Ascending aorta (tissue), 2 donors: ENCODE measurements at regions not wholly inside any gene's neighbourhood (a gene's known extent, or its start where the extent isn't known, plus 50 kb on each side); places are given as distances from the start of the nearest gene placed in this dataset.
"Not testable (repeated sequence)": the region's sequence is repeated elsewhere in the genome, so short reads cannot be mapped to it uniquely, and the experiment has no call there.

Experiments used
- DNase-seq, 2 donors: peaks; one replicate each; pipeline ENCODE4 v3.0.0-alpha.2; 2019; ENCODE audit warnings: low spot score in 2 of 2
- H3K27ac ChIP-seq, 2 donors: fragments of 200-600 bp; sonication (generic); one replicate each; pipeline ENCODE4 v1.5.1; 2016 to 2017; ENCODE audit warnings: mild to moderate bottlenecking in 1 of 2
- H3K27me3 ChIP-seq: fragments of 200-600 bp; sonication (generic); one replicate; pipeline ENCODE4 v1.5.1; 2017
- H3K36me3 ChIP-seq, 2 donors: fragments of 200-600 bp; sonication (generic); one replicate each; pipeline ENCODE4 v1.5.1; 2016
- H3K4me1 ChIP-seq, 2 donors: fragments of 200-600 bp; sonication (generic); one replicate each; pipeline ENCODE4 v1.5.1; 2016 to 2017; ENCODE audit warnings: mild to moderate bottlenecking in 1 of 2
- H3K4me3 ChIP-seq, 2 donors: fragments of 200-600 bp; sonication (generic); one replicate each; pipeline ENCODE4 v1.5.1; 2016 to 2017; ENCODE audit warnings: mild to moderate bottlenecking in 1 of 2
- H3K9me3 ChIP-seq, 2 donors: fragments of 200-600 bp; sonication (generic); one replicate each; pipeline ENCODE4 v1.5.1; 2016
- intact Hi-C: fragments of 100-400 bp; cut with DNase I; formaldehyde crosslinking; loops from one replicate; pipeline ENCODE4 v1.15.1; 2023
- TF ChIP-seq, protein P1 (sequence below), 3 experiments: fragments of 200-600 bp in 2 of 3; fragments of 450-650 bp in 1 of 3; sonication (generic) in 2 of 3; IDR thresholded peaks; one replicate each; pipeline ENCODE4 v1.5.1; 2016 to 2019; ENCODE audit warnings: antibody characterized with exemption in 3 of 3, mild to moderate bottlenecking in 1 of 3, moderate library complexity in 1 of 3

DNA sequence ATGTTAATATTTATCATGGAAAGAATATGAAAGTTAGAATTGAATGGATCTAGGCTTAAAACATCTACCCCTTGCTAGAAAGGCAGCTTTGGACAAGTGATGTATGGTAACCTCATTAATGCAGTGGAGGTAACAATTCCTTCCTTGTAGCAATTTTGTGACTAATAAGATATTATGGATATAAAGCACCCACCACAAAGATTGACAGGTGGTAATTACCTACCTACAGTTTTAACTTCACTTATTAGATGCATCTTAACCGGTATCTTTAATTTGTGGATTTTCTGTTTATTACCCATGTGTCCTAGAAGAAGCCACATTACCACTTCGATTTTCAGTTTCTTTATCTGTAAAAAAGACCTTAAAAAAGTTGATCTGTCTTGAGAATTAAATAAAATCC, 367.0 kb downstream of the DSC3 start:
- no peaks in the 10 kb centered on the region for H3K4me1 ChIP-seq
- H3K9me3 ChIP-seq, result no peaks in the 10 kb centered on the region
- H3K27me3 ChIP-seq, result no peaks in the 10 kb centered on the region
- H3K36me3 ChIP-seq, result no peaks in the 10 kb centered on the region
- TF ChIP-seq, protein P1, sequence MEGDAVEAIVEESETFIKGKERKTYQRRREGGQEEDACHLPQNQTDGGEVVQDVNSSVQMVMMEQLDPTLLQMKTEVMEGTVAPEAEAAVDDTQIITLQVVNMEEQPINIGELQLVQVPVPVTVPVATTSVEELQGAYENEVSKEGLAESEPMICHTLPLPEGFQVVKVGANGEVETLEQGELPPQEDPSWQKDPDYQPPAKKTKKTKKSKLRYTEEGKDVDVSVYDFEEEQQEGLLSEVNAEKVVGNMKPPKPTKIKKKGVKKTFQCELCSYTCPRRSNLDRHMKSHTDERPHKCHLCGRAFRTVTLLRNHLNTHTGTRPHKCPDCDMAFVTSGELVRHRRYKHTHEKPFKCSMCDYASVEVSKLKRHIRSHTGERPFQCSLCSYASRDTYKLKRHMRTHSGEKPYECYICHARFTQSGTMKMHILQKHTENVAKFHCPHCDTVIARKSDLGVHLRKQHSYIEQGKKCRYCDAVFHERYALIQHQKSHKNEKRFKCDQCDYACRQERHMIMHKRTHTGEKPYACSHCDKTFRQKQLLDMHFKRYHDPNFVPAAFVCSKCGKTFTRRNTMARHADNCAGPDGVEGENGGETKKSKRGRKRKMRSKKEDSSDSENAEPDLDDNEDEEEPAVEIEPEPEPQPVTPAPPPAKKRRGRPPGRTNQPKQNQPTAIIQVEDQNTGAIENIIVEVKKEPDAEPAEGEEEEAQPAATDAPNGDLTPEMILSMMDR (IDR thresholded peaks at IDR 0.05), result no peak
- intact Hi-C loops, result no loop called here
- H3K4me3 ChIP-seq, result no peak overlapping the region
- H3K27ac ChIP-seq, result no peak overlapping the region
- DNase-seq, result no peak

DNA sequence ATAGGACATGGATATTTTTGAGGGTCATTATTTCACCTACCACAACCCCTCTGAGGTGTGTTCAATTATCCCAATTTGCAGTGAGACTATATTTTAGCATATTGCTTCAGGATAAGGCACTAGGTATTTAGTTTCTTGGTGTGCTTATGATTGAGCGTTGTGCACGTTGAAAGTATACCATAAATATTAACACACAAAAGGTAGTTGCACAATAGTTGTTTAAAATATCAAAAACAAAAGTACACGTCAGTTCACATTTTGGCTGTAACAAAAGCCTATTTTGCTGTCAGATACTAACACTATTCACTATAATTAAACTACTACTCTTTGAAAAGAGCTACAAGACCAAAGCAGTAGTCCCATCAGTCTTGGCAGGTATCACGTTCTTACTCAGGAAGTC, 367.5 kb downstream of the DSC3 start:
- no peaks in the 10 kb centered on the region for H3K36me3 ChIP-seq
- no peaks in the 10 kb centered on the region for H3K4me1 ChIP-seq
- no peak overlapping the region for H3K27ac ChIP-seq
- intact Hi-C loops, result no loop called here
- H3K27me3 ChIP-seq, result no peaks in the 10 kb centered on the region
- no peaks in the 10 kb centered on the region for H3K9me3 ChIP-seq
- H3K4me3 ChIP-seq, result no peak overlapping the region
- DNase-seq, result no peak
- TF ChIP-seq, protein P1 (IDR thresholded peaks at IDR 0.05), result no peak

DNA sequence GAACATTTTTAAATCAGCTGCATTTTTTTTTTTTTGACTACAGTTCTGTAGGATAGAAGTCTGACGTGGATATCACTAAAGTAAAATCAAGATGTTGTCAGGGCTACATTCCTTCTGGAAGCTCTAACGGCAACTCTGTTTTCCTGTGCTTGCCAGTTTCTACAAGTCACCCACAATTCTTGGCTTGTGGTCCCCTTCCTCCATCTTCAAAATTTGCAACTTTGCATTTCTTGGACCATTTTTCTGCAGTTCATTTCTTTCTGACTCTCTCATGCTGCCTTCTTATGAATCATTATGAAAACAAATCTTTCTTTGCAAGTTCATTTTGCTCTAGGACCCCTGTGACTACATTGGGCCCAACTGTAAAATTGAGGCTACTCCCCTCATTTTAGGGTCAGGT, 367.9 kb downstream of the DSC3 start:
- no peaks in the 10 kb centered on the region for H3K9me3 ChIP-seq
- H3K27me3 ChIP-seq, result no peaks in the 10 kb centered on the region
- TF ChIP-seq, protein P1 (IDR thresholded peaks at IDR 0.05), result no peak
- H3K4me3 ChIP-seq, result no peak overlapping the region
- no peaks in the 10 kb centered on the region for H3K4me1 ChIP-seq
- H3K27ac ChIP-seq, result no peak overlapping the region
- H3K36me3 ChIP-seq, result no peaks in the 10 kb centered on the region
- intact Hi-C loops, result no loop called here
- DNase-seq, result no peak

DNA sequence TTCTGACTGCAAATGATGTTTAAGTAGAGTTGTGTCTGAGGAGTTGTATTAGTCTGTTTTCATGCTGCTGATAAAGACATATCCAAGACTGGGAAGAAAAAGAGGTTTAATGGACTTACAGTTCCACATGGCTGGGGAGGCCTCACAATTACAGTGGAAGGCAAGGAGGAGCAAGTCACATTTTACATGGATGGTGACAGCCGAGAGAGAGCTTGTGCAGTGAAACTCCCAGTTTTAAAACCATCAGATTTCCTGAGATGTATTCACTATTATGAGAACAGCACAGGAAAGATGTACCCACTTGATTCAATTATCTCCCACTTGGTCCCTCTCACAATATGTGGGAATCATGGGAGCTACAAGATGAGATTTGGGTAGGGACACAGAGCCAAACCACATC, 370.1 kb downstream of the DSC3 start:
- H3K27me3 ChIP-seq, H3K4me3 ChIP-seq, DNase-seq, H3K4me1 ChIP-seq, intact Hi-C loops, H3K9me3 ChIP-seq, H3K27ac ChIP-seq, H3K36me3 ChIP-seq: not testable (repeated sequence)

DNA sequence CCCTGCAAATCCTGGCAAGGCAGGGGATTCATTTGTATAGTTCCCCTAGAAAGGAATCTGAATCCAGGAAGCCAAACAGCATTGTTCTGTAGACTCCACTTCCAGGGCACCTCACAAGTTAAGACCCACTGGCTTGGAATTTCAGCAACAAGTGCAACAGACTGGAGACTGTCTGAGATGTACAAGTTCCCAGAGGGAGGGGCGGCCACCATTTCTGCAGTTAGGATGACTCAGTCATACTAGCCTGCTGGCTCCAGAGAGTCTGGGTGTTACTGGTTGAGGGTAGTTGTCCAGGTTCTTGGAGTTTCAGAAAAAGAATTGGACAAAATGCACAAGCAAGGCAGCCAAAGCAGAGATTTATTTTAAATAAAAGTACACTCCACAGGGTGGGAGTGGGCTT, 384.2 kb downstream of the DSC3 start:
- Histone ChIP-seq H3K27me3 (no peaks in the 10 kb centered on the region), H3K27ac (no peak overlapping the region), H3K4me3 (no peak overlapping the region), H3K9me3 (no peaks in the 10 kb centered on the region), H3K36me3 (no peaks in the 10 kb centered on the region), H3K4me1 (no peaks in the 10 kb centered on the region)
- intact Hi-C loops, result no loop called here
- TF ChIP-seq, protein P1 (IDR thresholded peaks at IDR 0.05), result no peak
- DNase-seq, result no peak

DNA sequence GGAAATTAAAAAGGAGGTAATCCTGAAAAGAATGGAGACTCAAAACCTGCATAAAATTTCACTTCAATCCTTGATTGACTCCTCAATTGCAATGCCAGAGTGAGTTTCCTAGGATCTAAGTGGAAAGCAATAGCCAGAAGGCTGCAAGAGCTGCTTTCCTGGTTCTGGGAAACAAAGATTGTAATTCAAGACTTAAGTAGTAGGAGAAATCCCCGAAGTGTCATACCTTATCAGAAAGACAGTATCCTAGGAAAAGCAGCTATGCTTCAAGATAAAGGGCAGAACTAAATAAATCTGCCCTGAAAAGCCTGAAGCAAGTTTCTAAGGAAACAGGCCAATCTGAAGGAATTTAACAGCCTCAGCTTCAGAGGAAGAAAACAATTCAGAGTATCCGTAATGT, 390.2 kb downstream of the DSC3 start:
- TF ChIP-seq, protein P1 (IDR thresholded peaks at IDR 0.05), result no peak
- Histone ChIP-seq H3K36me3 (no peaks in the 10 kb centered on the region), H3K4me3 (no peak overlapping the region), H3K27ac (no peak overlapping the region), H3K9me3 (no peaks in the 10 kb centered on the region), H3K4me1 (no peaks in the 10 kb centered on the region), H3K27me3 (no peaks in the 10 kb centered on the region)
- DNase-seq, result no peak
- intact Hi-C loops, result no loop called here
